Activated naive CD4-positive, alpha-beta T cell treated with anti-CD3 and anti-CD28 coated beads for 36 hours (primary cell): ENCODE measurements at regions not wholly inside any gene's neighbourhood (a gene's known extent, or its start where the extent isn't known, plus 50 kb on each side); places are given as distances from the start of the nearest gene placed in this dataset.
"Not testable (repeated sequence)": the region's sequence is repeated elsewhere in the genome, so short reads cannot be mapped to it uniquely, and the experiment has no call there.

ENCODE experiments used
- CTCF ChIA-PET: fragments of 350-600 bp; sonication (Branson Sonifier 250); formaldehyde crosslinking; loops from one replicate; lab custom pipeline; 2021; ENCODE audit warnings: antibody characterized with exemption; lab: Charles Lee
- DNase-seq: peaks from one replicate; pipeline ENCODE4 v3.0.0-alpha.2; 2020
- H3K27ac Mint-ChIP-seq: one replicate; pipeline ENCODE4 v1.8.0; 2021; ENCODE audit warnings: mild to moderate bottlenecking, mixed read lengths
- H3K27me3 Mint-ChIP-seq: one replicate; pipeline ENCODE4 v1.8.0; 2021; ENCODE audit warnings: low read depth, mixed read lengths
- H3K36me3 Mint-ChIP-seq: one replicate; pipeline ENCODE4 v1.8.0; 2021; ENCODE audit warnings: low read depth, mixed read lengths
- H3K4me1 Mint-ChIP-seq: one replicate; pipeline ENCODE4 v1.8.0; 2021; ENCODE audit warnings: low read depth, mixed read lengths
- H3K4me3 Mint-ChIP-seq: one replicate; pipeline ENCODE4 v1.8.0; 2021; ENCODE audit warnings: mild to moderate bottlenecking, moderate library complexity, mixed read lengths
- H3K9me3 Mint-ChIP-seq: one replicate; pipeline ENCODE4 v1.8.0; 2021; ENCODE audit warnings: mixed read lengths
- intact Hi-C: fragments of 100-400 bp; cut with micrococcal nuclease; formaldehyde crosslinking; loops from one replicate; pipeline ENCODE4 v1.15.1; 2023

DNA sequence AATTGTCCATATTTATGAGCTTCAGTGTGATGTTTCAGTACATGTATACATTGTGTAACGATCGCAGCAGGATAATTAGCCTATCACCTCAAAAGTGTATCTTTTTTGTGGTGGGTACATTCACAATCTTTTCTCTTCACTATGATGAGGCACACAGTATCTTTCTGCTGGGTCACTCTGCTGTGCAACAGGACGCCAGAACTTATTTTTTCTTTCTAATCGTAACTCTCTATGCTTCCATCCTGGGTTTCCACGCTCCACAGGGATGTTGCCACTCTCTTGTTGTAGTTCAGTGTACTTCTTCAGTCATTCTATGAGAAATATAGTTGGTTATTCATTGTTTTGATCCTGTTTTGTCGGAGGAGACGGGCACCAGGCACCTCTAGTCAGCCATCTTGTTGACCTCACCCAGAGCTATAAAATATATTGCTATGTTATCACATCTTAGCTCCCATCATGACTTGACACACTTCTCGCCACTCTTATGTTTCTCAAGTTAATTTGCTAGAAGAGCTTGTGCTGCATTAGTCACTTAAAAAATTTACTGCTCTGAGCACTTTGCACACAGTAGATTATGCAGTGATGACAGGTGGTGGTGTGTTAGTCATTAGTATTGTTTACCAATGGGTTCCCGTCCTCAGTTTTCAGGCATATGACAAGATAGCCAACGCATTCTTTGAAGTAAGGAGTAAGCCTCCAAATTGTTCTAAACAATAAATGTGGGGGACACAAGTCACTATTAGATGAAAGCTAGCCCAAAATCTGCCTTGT lies 1002.7 kb upstream of the PCDH7 start:
- H3K9me3 Mint-ChIP-seq = peaks cover 1% of the 10 kb centered on the region
- H3K27me3 Mint-ChIP-seq = no peaks in the 10 kb centered on the region
- intact Hi-C loops = no loop called here
- no peak overlapping the region for H3K4me3 Mint-ChIP-seq
- no peak for DNase-seq
- H3K27ac Mint-ChIP-seq = no peak overlapping the region
- H3K4me1 Mint-ChIP-seq = no peaks in the 10 kb centered on the region
- H3K36me3 Mint-ChIP-seq = no peaks in the 10 kb centered on the region
- CTCF ChIA-PET = no interaction called here

DNA sequence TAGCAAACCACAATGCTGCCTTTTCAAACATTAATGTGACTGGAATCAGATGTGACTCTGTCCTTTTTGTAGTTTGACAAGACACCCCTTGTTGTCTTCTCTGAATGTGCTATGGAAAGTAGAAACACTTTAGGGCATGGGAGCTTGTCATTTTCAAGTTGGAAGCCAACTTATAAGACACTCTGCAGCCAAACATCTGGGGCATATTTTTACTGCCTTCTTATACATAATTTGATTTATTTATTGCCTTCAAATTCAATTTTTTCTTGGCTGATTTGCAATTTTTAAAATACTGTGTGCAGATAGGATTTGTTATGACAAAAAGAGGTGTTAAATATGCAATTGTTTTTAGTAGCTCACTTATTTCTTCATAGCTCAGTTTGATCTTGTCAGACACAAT lies 1002.0 kb upstream of the PCDH7 start:
- Mint-ChIP-seq H3K27ac (no peak overlapping the region), H3K27me3 (no peaks in the 10 kb centered on the region), H3K9me3 (peaks cover 3% of the 10 kb centered on the region), H3K4me3 (no peak overlapping the region), H3K4me1 (no peaks in the 10 kb centered on the region), H3K36me3 (no peaks in the 10 kb centered on the region)
- CTCF ChIA-PET = no interaction called here
- no peak for DNase-seq
- intact Hi-C loops = no loop called here

DNA sequence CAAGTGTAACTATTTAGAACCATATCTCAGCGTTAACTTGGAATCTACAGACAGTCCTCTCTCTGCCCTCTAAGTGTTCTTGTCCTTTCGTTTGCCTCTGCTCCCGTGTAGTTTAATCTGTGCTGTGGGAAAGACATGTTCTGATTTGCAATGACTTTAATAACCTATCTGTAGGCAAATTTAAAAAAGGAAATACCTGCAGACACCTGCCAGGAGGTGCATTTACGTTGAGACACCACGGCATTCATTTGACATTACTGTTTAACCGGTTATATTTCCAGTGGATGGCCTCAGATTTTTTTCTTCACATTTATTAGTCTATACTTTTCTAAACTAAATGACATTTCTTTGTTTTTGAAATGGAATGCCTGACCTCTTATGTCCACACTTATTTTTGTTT lies 997.9 kb upstream of the PCDH7 start:
- no peaks in the 10 kb centered on the region for H3K4me1 Mint-ChIP-seq
- no peak overlapping the region for H3K27ac Mint-ChIP-seq
- peaks cover 3% of the 10 kb centered on the region for H3K9me3 Mint-ChIP-seq
- intact Hi-C loops = no loop called here
- no peak for DNase-seq
- no peaks in the 10 kb centered on the region for H3K27me3 Mint-ChIP-seq
- CTCF ChIA-PET = no interaction called here
- H3K4me3 Mint-ChIP-seq = no peak overlapping the region
- no peaks in the 10 kb centered on the region for H3K36me3 Mint-ChIP-seq

DNA sequence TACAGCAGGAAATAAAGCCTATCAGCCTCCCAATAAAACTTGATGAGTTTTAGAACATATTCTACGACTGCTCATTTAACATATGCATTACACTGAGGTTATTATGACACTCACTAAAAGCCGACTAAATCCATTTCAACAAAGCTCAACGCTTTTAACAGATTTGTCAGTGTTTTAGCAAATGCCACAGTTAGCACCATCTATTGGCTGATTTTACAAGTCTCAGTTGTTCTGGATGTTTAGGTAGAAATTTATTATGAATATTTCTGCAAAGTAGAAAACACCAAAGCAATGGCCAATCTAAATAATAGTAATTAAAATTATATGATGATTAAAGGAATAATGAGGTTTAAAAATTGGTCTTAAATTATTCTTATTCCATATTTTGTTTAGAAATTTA lies 993.2 kb upstream of the PCDH7 start:
- Mint-ChIP-seq H3K36me3 (no peaks in the 10 kb centered on the region), H3K9me3 (peaks cover 2% of the 10 kb centered on the region), H3K27me3 (no peaks in the 10 kb centered on the region), H3K27ac (no peak overlapping the region), H3K4me3 (no peak overlapping the region), H3K4me1 (no peaks in the 10 kb centered on the region)
- intact Hi-C loops = no loop called here
- DNase-seq = no peak
- CTCF ChIA-PET = no interaction called here

DNA sequence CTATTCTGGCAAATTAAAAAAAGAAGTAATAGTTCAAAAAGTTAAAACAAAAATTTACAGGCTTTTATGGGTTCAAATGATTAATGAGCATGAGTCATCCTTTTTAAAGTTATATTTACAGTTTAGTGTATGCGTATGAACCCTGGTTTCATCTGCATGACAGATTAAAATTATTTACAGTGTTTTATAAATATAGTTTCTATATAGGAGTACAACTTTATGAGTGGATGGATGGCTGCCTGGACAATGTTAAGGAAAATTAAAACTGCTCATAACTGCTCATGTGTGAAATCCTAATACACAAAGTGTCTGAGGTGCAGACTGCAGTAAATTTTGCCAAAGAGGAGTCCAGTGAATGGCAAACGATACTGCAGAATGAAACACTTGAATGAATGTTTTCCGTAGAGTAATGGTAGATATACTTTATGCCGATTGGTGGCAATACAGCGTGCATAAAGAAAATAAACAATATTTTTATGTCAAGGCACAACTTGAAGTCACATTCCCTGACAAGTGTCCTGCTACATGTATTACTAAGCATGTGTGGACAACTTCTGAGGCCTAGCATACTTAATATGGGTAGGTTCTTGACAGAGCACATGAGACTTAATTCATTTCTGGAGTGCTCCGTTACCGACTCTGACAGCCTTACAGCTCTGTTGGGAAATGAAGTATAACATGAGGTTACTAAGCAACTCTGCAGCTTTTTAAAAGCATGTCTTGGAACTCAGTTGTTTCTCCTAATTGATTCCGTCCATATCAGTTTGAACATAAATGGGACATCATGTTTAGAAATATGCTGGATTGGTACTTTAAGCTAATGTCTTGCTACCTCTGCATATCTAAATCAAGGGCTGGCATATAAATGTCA lies 985.6 kb upstream of the PCDH7 start:
- CTCF ChIA-PET = interaction anchor here (0.6 kb wide), 1 partner anchor 15 kb away, joined by 3 read pairs; no protein-coding TSS in a partner anchor
- intact Hi-C loops = no loop called here

DNA sequence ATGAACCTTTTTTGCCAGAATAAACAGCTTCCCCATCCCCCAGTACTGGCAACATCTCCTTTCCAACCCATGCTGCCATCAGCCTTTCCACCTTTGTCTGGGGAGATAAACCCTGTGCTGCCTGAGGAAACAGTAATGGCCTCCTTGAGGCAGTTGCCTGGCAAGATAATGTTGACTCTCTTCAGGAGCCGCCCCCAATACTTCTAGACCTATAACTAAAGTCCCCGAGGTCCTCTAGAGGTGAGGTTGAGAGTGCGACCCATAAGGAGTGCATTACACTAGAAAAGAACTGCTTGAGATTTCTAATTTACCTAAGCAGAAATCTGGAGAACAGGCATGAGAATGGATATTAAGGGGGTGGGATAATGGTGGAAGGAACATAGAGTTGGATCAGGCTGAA lies 963.2 kb upstream of the PCDH7 start:
- CTCF ChIA-PET = no interaction called here
- H3K36me3 Mint-ChIP-seq = no peaks in the 10 kb centered on the region
- no peaks in the 10 kb centered on the region for H3K27me3 Mint-ChIP-seq
- H3K9me3 Mint-ChIP-seq = peaks cover 11% of the 10 kb centered on the region
- H3K4me1 Mint-ChIP-seq = no peaks in the 10 kb centered on the region
- H3K4me3 Mint-ChIP-seq = no peak overlapping the region
- intact Hi-C loops = no loop called here
- H3K27ac Mint-ChIP-seq = no peak overlapping the region
- no peak for DNase-seq

More for the DNA sequence above, 985.6 kb upstream of the PCDH7 start:
- Mint-ChIP-seq H3K4me1 (no peaks in the 10 kb centered on the region), H3K27ac (no peak overlapping the region), H3K36me3 (no peaks in the 10 kb centered on the region), H3K9me3 (peaks cover 1% of the 10 kb centered on the region), H3K27me3 (no peaks in the 10 kb centered on the region), H3K4me3 (no peak overlapping the region)
- DNase-seq = no peak

DNA sequence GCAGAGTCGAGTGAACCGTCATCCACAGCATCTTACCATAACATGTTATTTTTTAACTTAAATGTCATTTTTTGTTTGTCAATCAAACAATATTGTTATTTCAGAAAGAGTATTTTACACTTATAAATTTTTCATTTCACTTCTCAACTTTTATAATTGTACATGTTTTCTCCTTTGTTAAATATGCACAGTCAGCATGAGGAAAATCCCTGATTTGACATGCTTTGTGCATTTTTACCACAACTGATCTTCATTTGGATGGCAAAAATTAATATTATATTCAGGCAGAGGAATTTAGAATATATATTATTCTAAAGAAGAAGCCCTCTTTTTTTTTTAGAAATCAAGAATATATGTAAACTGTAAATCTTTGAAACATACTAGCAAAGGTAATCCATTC lies 958.0 kb upstream of the PCDH7 start:
- H3K4me3 Mint-ChIP-seq = no peak overlapping the region
- CTCF ChIA-PET = no interaction called here
- H3K4me1 Mint-ChIP-seq = no peaks in the 10 kb centered on the region
- H3K27me3 Mint-ChIP-seq = no peaks in the 10 kb centered on the region
- H3K27ac Mint-ChIP-seq = no peak overlapping the region
- H3K9me3 Mint-ChIP-seq = peaks cover 12% of the 10 kb centered on the region
- no peak for DNase-seq
- intact Hi-C loops = no loop called here
- no peaks in the 10 kb centered on the region for H3K36me3 Mint-ChIP-seq

DNA sequence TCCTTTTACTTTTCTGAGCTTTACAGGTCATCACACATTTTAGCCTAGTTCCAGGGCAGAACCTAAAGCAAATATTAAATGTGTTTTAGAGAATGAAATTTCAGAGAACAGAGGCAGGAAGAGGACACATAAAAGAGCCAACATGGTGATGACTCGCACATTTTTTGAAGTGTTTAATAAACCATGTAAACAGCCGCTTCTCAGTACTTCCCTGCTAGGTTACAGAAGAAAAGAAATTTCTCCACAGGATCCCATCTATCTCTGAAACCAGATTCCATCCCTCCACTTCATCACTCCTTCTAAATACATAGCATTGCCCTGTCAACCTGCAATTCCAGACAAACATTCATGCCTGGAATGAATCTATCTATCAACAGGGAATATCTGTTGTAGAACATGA lies 949.5 kb upstream of the PCDH7 start:
- no peak for DNase-seq

DNA sequence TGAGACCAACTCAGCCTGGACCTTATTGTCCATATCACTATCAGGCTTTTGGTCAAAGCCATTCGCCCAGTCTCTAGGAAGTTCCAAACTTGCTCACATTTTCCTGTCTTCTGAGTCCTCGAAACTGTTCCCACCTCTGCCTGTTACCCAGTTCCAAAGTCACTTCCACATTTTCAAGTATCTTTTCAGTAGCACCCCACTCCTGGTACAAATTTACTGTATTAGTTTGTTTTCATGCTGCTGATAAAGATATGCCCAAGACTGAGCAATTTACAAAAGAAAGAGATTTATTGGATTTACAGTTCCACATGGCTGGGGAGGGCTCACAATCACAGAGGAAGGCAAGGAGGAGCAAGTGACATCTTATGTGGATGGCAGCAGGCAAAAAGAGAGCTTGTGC lies 932.0 kb upstream of the PCDH7 start:
- H3K27me3 Mint-ChIP-seq, H3K36me3 Mint-ChIP-seq, H3K4me3 Mint-ChIP-seq, H3K27ac Mint-ChIP-seq, CTCF ChIA-PET, intact Hi-C loops, H3K4me1 Mint-ChIP-seq, DNase-seq: not testable (repeated sequence)
- peaks cover 26% of the 10 kb centered on the region for H3K9me3 Mint-ChIP-seq

More for the DNA sequence above, 949.5 kb upstream of the PCDH7 start:
- Mint-ChIP-seq H3K4me3 (no peak overlapping the region), H3K27ac (no peak overlapping the region), H3K36me3 (no peaks in the 10 kb centered on the region), H3K9me3 (peaks cover 11% of the 10 kb centered on the region), H3K4me1 (no peaks in the 10 kb centered on the region), H3K27me3 (no peaks in the 10 kb centered on the region)
- CTCF ChIA-PET = no interaction called here
- intact Hi-C loops = no loop called here

DNA sequence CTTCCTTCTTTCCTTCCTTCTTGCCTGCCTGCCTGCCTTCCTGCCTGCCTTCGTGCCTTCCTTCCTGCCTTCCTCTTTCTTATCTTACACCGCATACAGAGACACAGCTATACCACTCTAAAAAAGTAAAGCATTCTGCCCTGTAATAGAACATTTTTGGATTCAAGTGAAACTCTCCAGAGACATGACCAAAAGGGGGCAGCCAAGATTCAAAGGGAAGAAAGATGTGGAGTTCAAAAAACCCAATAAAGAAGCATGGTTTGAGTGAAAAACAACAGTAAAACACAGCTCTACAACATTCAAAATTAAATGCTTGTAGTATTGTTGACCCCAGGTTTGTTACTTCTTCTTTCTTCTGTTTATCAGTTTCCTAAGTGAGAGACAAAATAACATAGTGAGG lies 914.9 kb upstream of the PCDH7 start:
- no peaks in the 10 kb centered on the region for H3K27me3 Mint-ChIP-seq
- peaks cover 12% of the 10 kb centered on the region for H3K9me3 Mint-ChIP-seq
- no peaks in the 10 kb centered on the region for H3K4me1 Mint-ChIP-seq
- no peak overlapping the region for H3K27ac Mint-ChIP-seq
- no peaks in the 10 kb centered on the region for H3K36me3 Mint-ChIP-seq
- no peak overlapping the region for H3K4me3 Mint-ChIP-seq
- intact Hi-C loops = no loop called here
- no peak for DNase-seq
- CTCF ChIA-PET = no interaction called here

DNA sequence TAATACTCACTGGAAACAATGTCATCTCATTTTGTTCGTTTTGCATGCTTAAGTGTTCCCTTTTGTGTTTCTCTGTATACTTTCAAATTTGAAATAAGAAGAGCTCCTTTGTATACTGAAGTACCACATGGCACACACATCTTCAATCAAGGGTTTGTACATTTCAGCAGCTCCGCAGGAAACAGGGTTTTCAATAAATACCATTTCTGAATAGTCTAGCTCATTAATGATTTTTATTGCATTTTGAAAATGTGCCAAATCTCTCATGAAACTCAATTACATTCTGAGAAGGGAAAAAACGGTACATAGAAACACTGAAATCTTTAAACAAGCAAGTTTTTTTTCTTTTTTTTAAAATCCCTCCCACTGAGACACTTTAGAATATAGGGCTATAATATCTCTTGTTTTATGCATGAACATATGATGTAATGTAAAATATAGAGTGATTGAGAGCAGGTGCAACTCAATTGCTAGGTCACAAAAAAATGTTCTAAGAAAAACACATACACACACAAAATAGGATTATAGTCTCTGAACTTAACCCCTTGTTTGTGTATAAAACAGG lies 914.2 kb upstream of the PCDH7 start:
- H3K36me3 Mint-ChIP-seq = no peaks in the 10 kb centered on the region
- H3K9me3 Mint-ChIP-seq = peaks cover 12% of the 10 kb centered on the region
- H3K4me1 Mint-ChIP-seq = no peaks in the 10 kb centered on the region
- intact Hi-C loops = no loop called here
- H3K27ac Mint-ChIP-seq = no peak overlapping the region
- no peak for DNase-seq
- no peaks in the 10 kb centered on the region for H3K27me3 Mint-ChIP-seq
- no peak overlapping the region for H3K4me3 Mint-ChIP-seq
- CTCF ChIA-PET = interaction anchor here (0.7 kb wide), 1 partner anchor 217 kb away, joined by 5 read pairs; no protein-coding TSS in a partner anchor

DNA sequence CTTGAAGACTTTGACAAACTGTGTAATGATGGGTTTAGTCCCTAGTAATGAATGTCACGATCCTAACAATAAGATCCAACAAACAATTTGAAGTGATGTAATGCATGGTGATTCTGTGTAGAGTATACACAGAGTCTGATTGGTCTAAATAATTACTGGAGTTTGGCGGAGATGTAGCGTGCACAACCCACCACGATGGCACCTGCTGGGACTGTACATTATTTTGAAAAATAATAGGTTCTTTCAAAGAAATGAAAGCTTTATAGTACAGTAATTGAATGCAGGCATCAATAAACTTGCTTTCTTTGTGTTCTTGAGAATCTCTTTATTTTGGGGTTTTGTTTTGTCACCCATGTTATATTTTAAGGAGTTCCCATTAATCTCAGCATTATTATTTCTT lies 902.2 kb upstream of the PCDH7 start:
- H3K27ac Mint-ChIP-seq = no peak overlapping the region

More for the DNA sequence above, 902.2 kb upstream of the PCDH7 start:
- H3K4me3 Mint-ChIP-seq = no peak overlapping the region
- H3K9me3 Mint-ChIP-seq = peaks cover 10% of the 10 kb centered on the region
- no peaks in the 10 kb centered on the region for H3K27me3 Mint-ChIP-seq
- no peaks in the 10 kb centered on the region for H3K36me3 Mint-ChIP-seq
- no peak for DNase-seq
- intact Hi-C loops = no loop called here
- H3K4me1 Mint-ChIP-seq = no peaks in the 10 kb centered on the region
- CTCF ChIA-PET = no interaction called here
